AG04449 (cell line): ENCODE measurements at regions not wholly inside any gene's neighbourhood (a gene's known extent, or its start where the extent isn't known, plus 50 kb on each side); places are given as distances from the start of the nearest gene placed in this dataset.
A peak's percentile ranks its signal among the peaks of the same experiment; 100 is the strongest.

ENCODE experiments used
- CTCF ChIA-PET: fragments of 350-600 bp; formaldehyde crosslinking; extraction: SDS; loops from one replicate; lab custom pipeline; 2021; ENCODE audit warnings: antibody characterized with exemption; lab: Yijun Ruan, JAX
- POLR2A ChIA-PET: fragments of 400-600, 350-600 bp; formaldehyde crosslinking; extraction: SDS; loops from one replicate; lab custom pipeline; 2020; ENCODE audit warnings: antibody characterized with exemption, inconsistent platforms; lab: Yijun Ruan, JAX
- DNase-seq: peaks from one replicate; pipeline ENCODE4 v3.0.0-alpha.2; 2010; ENCODE audit warnings: low read depth, low spot score
- H3K4me3 ChIP-seq: 2 replicates; pipeline ENCODE4 v1.5.1; 2011; ENCODE audit warnings: low read depth, mild to moderate bottlenecking, control low read depth, low read length
- TF ChIP-seq, protein P1 (sequence below): IDR thresholded peaks from one replicate; pipeline ENCODE4 v1.5.1; 2011; ENCODE audit warnings: mild to moderate bottlenecking, moderate library complexity, low read length, control low read depth, inconsistent platforms; ENCODE audit not compliant: insufficient read depth; ENCODE audit errors: missing control alignments

DNA sequence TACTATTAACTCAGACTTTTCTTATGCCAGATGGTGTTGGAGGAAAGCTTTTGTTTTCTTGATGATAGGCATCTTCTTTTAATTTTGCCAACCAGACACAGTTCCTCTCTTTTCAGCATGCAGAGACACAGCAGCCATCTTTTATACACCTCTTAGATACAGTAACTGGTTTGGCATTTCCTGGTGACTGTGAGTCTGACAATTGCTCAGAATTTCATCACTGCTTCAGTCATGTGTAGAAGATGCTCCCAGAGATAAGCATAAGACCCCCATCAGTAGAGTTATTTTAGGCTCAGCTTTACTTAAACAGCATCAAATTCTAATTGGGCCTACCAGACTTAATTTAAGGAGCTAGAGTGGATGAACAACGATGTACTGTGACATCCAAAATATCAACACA, 779.0 kb downstream of the SQOR start:
- POLR2A ChIA-PET, result interaction anchor here (0.6 kb wide), 1 partner anchor 400 kb away, joined by 3 read pairs; no protein-coding TSS in a partner anchor
- TF ChIP-seq, protein P1, sequence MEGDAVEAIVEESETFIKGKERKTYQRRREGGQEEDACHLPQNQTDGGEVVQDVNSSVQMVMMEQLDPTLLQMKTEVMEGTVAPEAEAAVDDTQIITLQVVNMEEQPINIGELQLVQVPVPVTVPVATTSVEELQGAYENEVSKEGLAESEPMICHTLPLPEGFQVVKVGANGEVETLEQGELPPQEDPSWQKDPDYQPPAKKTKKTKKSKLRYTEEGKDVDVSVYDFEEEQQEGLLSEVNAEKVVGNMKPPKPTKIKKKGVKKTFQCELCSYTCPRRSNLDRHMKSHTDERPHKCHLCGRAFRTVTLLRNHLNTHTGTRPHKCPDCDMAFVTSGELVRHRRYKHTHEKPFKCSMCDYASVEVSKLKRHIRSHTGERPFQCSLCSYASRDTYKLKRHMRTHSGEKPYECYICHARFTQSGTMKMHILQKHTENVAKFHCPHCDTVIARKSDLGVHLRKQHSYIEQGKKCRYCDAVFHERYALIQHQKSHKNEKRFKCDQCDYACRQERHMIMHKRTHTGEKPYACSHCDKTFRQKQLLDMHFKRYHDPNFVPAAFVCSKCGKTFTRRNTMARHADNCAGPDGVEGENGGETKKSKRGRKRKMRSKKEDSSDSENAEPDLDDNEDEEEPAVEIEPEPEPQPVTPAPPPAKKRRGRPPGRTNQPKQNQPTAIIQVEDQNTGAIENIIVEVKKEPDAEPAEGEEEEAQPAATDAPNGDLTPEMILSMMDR, result no peak
- CTCF ChIA-PET, result no interaction called here

DNA sequence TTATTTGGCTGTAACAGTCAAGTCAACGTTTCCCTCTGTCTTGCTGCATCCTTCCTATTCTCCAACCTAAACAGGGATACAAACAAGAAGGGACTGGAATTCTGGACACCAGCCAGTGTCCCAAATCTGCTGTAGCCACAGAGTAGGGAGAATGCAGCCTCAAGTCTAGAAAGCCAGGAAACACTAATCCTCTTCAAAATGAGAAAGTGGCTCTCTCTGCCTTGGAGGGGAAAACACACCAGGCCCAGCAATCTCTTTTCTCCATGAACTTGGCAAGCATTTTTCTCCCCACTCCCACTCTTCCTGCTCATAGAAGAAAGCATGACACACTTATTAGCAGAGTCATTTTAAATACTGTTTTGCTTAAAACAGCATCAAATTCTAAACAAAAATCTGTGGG, 781.7 kb downstream of the SQOR start:
- POLR2A ChIA-PET, result no interaction called here
- no peak for DNase-seq
- H3K4me3 ChIP-seq, result no peak overlapping the region
- TF ChIP-seq, protein P1, result no peak
- CTCF ChIA-PET, result no interaction called here

More for the DNA sequence above, 779.0 kb downstream of the SQOR start:
- H3K4me3 ChIP-seq, result no peak overlapping the region
- peak; percentile 29 for DNase-seq

DNA sequence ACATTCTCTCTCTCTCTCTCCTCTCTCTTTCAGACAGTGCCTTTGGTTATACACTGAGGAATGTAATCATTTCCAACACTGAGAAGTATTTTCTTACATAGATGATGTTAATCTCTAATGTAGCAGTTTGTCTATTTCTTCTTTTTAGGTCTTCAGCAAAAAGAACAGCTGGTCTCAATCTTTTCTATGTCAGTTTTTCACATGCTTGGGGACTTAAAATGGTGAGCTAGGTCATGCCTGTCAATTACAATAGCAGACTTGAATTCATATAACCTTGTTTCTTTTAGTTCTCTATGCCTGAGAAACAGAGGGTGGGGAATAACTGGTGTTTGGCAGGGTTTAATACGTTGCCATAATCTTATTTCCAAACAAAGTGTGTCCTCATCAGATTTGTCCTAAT, 786.2 kb downstream of the SQOR start:
- no peak for DNase-seq
- H3K4me3 ChIP-seq, result no peak overlapping the region
- CTCF ChIA-PET, result no interaction called here
- TF ChIP-seq, protein P1, result no peak
- POLR2A ChIA-PET, result no interaction called here

DNA sequence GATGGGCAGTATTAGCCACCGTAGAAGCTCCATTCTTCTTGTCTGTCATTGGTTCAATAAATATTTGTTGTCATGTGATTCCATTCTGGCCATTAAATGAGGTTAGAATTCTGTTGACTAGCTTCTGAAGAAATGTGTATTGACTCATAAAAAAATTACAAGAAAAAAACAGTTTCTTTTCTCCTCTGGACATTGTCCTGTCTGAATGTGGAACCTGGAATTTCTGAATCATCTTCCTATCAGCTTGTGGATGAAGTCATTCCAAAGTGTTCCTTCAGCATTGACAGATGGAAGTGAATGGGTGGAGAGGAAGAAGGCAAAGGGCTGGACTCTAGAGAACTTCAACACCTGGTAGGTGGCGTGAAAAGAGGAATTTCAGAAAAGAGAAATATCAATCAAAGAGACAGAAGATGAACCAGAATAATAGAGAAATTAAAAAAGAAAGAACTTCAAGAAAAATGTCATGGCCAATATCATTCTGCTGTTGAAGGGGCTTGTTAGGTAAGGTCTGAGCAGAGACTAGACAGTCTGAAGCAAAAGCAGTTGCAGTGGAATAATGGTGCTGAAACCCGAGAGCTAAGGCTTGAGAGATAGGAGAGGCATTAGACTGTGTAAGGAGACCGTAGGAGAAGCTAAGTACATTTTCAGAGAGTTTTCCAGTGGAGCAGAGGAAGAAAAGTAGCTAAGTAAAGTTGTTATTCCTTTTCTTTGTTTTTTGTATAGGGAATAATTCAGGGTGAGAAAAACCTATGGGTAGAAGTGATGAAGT, 806.6 kb downstream of the SQOR start:
- POLR2A ChIA-PET, result no interaction called here

DNA sequence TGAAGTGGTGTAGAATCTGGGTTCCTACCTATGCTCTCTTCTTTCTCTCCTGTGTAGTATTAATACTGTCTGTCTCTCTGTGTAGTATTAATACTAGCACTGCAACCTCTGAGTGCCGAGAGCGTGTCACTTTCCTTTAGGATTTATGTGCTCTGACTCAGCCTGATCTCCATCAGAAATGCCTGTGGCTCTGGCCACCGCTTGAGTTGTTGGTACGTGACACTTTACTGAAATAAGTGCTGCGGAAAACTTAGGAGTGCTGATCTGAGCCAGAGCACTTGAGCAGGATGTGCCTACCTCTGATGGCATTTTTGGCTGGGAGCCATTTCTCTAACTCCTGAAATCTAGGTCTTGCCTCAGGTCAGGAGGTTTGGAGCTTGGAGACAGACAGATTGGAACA, 807.4 kb downstream of the SQOR start:
- TF ChIP-seq, protein P1, result no peak
- no peak overlapping the region for H3K4me3 ChIP-seq
- POLR2A ChIA-PET, result no interaction called here
- CTCF ChIA-PET, result no interaction called here
- DNase-seq, result no peak

More for the DNA sequence above, 806.6 kb downstream of the SQOR start:
- no peak overlapping the region for H3K4me3 ChIP-seq
- no peak for DNase-seq
- CTCF ChIA-PET, result no interaction called here
- TF ChIP-seq, protein P1, result no peak

DNA sequence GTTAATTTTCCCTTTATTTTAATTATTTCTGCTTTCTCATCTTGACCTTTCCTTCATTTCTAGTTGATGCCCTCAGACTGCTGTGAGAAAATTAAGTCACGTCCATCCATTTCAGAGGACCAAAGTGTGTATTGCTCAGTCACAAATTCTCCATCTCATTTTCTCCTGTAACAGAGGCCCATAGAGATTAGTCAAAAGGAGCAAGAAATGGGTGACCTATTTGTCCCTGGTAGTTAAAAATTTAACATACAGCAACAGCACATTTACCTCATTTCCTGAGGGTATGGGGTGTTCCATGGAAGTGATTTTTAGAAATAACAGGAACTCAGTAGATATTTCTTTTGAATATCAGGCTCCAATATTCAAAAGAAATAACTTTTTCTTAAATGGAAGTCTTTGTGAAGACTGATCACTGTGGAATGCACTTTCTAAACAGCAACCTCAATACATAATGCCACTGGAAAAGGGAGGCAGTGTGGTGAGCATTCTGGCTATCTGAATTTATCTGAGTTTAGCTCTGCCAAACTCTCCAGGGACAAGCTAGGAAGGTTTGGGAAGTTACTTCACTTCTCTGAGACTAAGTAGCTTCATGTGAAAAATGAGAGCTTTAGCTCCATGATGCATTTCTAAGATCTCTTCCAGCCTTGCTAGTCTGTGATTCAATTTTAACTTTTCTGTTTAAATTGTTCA, 808.2 kb downstream of the SQOR start:
- no peak for DNase-seq
- CTCF ChIA-PET, result no interaction called here
- POLR2A ChIA-PET, result no interaction called here
- H3K4me3 ChIP-seq, result no peak overlapping the region
- TF ChIP-seq, protein P1, result no peak
